ENCODE measurements at regions not wholly inside any gene's neighbourhood (a gene's known extent, or its start where the extent isn't known, plus 50 kb on each side); places are given as distances from the start of the nearest gene placed in this dataset.

DNA sequence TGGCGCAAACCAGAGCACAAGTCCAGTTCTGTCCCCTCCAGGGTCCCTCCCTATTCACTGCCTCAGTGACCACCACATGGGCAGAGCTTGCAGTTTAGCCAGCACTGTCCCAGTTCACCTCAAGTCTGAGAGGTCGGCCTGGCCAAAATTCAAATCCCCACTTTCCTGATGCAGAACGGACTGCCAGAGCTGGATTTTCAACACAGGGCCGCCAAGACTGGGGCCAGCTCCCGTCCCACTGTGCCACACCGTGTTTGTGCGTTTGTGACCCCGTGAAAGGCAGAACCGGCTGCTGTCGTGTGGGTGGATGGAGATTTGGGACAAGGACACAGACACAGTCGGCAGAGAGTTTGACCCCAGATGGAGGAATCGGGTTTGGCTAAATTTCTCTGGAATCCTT is 176.7 kb downstream of the URI1 start:
- TF ChIP-seq, protein P1, sequence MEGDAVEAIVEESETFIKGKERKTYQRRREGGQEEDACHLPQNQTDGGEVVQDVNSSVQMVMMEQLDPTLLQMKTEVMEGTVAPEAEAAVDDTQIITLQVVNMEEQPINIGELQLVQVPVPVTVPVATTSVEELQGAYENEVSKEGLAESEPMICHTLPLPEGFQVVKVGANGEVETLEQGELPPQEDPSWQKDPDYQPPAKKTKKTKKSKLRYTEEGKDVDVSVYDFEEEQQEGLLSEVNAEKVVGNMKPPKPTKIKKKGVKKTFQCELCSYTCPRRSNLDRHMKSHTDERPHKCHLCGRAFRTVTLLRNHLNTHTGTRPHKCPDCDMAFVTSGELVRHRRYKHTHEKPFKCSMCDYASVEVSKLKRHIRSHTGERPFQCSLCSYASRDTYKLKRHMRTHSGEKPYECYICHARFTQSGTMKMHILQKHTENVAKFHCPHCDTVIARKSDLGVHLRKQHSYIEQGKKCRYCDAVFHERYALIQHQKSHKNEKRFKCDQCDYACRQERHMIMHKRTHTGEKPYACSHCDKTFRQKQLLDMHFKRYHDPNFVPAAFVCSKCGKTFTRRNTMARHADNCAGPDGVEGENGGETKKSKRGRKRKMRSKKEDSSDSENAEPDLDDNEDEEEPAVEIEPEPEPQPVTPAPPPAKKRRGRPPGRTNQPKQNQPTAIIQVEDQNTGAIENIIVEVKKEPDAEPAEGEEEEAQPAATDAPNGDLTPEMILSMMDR (IDR thresholded peaks at IDR 0.05; ENCODE audit: control extremely low read depth, extremely low read depth, low read depth, missing control alignments) = no peak
- CTCF ChIA-PET = no interaction called here
- POLR2A ChIA-PET = no interaction called here
- no peak for DNase-seq (ENCODE audit: extremely low spot score)

GRCh38 chr19:30119180-30119908 is 177.3 kb downstream of the URI1 start:
- TF ChIP-seq, protein P1 (IDR thresholded peaks at IDR 0.05; ENCODE audit: control extremely low read depth, extremely low read depth, low read depth, missing control alignments) = no peak
- no peak for DNase-seq (ENCODE audit: extremely low spot score)
- ChIA-PET POLR2A (no interaction called here), CTCF (no interaction called here)

DNA sequence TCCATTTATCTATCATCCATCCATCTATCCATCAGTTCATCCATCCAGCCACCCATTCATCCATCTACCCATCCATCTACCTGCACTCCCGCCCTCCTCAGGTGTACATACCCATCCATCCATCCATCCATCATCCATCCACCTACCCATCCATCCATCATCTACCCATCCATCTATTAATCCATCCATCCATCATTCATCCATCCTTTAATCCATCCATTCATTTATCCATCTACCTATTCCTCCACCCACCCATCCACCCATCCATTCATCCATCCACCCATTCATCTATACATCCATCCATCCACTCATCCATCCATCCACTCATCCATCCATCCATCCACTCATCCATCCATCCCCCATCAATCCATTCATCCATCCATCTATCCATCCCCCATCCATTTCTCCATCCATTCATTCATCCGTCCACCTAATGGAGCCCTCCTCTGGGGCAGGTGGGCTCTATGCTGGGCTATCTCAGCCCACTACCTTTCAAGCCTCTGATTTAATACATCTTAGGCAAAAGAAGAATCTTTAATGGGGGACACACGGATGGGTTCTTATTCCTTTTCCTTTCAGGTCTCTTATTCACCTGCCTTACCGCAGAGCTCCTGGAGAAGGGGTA is 178.9 kb downstream of the URI1 start:
- CTCF ChIA-PET = interaction anchor here (0.9 kb wide), 1 partner anchor 10 kb away, joined by 3 read pairs; no protein-coding TSS in a partner anchor
- DNase-seq (ENCODE audit: extremely low spot score) = no peak
- POLR2A ChIA-PET = no interaction called here
- TF ChIP-seq, protein P1 (IDR thresholded peaks at IDR 0.05; ENCODE audit: control extremely low read depth, extremely low read depth, low read depth, missing control alignments) = no peak

DNA sequence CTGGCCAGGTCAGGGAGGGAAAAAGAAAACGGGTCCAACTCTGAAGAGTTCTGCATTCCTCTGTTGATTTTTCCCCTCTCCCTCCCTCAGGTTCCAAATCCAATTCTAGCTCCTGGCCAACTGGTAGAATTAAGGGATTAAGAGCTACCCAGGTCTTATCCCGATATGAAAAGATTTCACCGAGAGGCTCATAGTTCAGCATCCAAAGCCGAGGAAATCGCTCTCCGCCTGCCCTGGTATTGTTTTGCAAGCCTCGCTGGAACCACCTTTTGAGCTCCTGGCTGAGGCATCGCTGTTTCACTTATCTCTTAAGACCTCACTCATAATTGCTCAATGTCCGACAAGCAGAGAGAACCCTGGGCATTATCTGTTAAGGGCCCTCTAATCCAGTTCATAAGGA is 180.4 kb downstream of the URI1 start:
- TF ChIP-seq, protein P1 (IDR thresholded peaks at IDR 0.05; ENCODE audit: control extremely low read depth, extremely low read depth, low read depth, missing control alignments) = no peak
- ChIA-PET POLR2A (no interaction called here), CTCF (no interaction called here)
- DNase-seq (ENCODE audit: extremely low spot score) = no peak

GRCh38 chr19:30123119-30123518 is 181.1 kb downstream of the URI1 start:
- TF ChIP-seq, protein P1 (IDR thresholded peaks at IDR 0.05; ENCODE audit: control extremely low read depth, extremely low read depth, low read depth, missing control alignments) = no peak
- POLR2A ChIA-PET = no interaction called here
- DNase-seq (ENCODE audit: extremely low spot score) = no peak
- CTCF ChIA-PET = interaction anchor here (1.1 kb wide), 1 partner anchor 9 kb away, joined by 3 read pairs; no protein-coding TSS in a partner anchor

DNA sequence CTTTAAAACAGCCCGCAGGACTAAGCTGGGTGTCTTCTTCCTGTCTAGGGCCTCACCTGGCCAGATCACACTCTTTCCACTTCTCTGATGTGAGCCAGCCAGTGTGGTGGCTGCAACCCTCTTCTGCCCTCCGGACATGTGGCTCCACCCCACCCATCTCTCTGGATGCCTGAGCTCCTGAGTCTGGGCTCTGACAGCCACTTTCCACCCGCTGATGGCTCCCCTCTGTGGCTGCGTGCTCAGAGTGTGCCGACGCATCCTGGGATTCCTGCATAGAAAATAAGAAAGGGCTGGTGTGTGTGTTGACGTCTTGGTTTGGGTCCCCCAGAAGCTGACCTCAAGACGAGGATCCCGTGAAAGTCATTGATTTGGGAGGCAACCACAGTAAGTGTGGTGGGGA is 181.6 kb downstream of the URI1 start:
- ChIA-PET POLR2A (no interaction called here), CTCF (interaction anchor here (1.1 to 1.2 kb wide), 2 partner anchors 10 to 14 kb away, joined by 3 to 4 read pairs; no protein-coding TSS in a partner anchor)
- DNase-seq (ENCODE audit: extremely low spot score) = no peak
- TF ChIP-seq, protein P1 (IDR thresholded peaks at IDR 0.05; ENCODE audit: control extremely low read depth, extremely low read depth, low read depth, missing control alignments) = no peak

Data from GM10248 (cell line).